GM12891 (cell line): ENCODE measurements at regions not wholly inside any gene's neighbourhood (a gene's known extent, or its start where the extent isn't known, plus 50 kb on each side); places are given as distances from the start of the nearest gene placed in this dataset.
"Not testable (repeated sequence)": the region's sequence is repeated elsewhere in the genome, so short reads cannot be mapped to it uniquely, and the experiment has no call there.

ENCODE experiments used
- DNase-seq: peaks from one replicate; pipeline ENCODE4 v3.0.0; 2011; ENCODE audit warnings: low spot score; ENCODE audit not compliant: insufficient read length
- FAIRE-seq: peaks from 2 replicates; lab custom pipeline; 2011; peaks lifted over from hg19 to GRCh38; lab: Jason Lieb, UNC
- PAX5 ChIP-seq: IDR thresholded peaks from 2 replicates; pipeline ENCODE4 v1.6.1; 2011; ENCODE audit warnings: low read length, moderate library complexity, mild to moderate bottlenecking; ENCODE audit not compliant: insufficient read depth, severe bottlenecking
- POLR2A ChIP-seq: IDR thresholded peaks from 2 replicates; pipeline ENCODE4 v1.6.1; 2011; ENCODE audit warnings: low read depth, low read length, control low read depth
- POLR2AphosphoS5 ChIP-seq: IDR thresholded peaks from 2 replicates; pipeline ENCODE4 v1.6.1; 2011; ENCODE audit warnings: low read depth, low read length, control low read depth
- POU2F2 ChIP-seq: IDR thresholded peaks from 2 replicates; pipeline ENCODE4 v1.6.1; 2011; ENCODE audit warnings: low read depth, mild to moderate bottlenecking, control low read depth, low read length, moderate library complexity
- SPI1 ChIP-seq: IDR thresholded peaks from 2 replicates; pipeline ENCODE4 v1.6.1; 2011; ENCODE audit warnings: low read depth, low read length, control low read depth
- TAF1 ChIP-seq: IDR thresholded peaks from 2 replicates; pipeline ENCODE4 v1.6.1; 2011; ENCODE audit warnings: low read depth, low read length, control low read depth

DNA sequence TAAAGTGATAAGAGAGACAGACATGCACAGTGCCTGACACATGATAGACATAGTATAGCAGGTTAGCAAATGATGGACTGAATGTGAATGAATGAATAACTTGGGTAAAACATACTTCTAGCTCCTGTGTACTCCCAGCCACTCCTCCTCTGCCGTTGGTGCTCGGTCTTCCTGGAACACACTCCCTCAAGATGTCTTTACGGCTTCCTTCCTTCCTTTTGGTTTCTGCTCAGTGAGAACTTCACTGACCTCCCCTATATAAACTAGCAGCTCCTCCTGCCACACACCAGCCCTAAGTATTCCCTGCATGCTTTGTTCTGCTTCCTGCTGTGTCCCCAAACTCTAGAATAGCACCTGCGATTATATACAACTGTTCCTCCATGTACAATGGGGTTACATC, 50.2 kb downstream of the RAD54L2 start:
- no peak for TF ChIP-seq POLR2A
- TF ChIP-seq POU2F2 = no peak
- no peak for TF ChIP-seq POLR2AphosphoS5
- TF ChIP-seq SPI1 = no peak
- TF ChIP-seq PAX5 = no peak
- TF ChIP-seq TAF1 = no peak
- no peak for FAIRE-seq
- DNase-seq = no peak

DNA sequence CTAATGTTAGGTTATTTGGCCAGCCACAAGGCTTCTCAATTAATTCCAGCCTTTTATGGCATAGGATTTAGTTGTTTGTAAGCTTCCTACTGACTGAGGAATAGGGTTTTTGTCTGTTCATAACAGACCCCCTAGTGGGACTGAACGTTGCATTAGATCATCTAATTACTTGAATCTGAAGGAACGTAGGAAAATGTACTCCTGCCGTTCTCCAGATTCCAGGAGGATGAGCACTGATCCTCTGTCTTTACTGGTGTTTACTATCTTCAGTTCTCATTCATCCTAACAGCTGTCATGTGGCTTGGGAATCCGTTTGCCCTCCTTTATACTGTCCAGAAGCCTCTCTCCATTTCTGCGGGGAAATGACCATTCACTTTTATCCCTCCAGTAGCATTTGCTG, 52.7 kb downstream of the RAD54L2 start:
- FAIRE-seq (no peak), DNase-seq (no peak)
- no peak for TF ChIP-seq TAF1
- no peak for TF ChIP-seq POLR2A
- no peak for TF ChIP-seq POLR2AphosphoS5
- TF ChIP-seq SPI1 = no peak
- no peak for TF ChIP-seq PAX5
- TF ChIP-seq POU2F2 = no peak

DNA sequence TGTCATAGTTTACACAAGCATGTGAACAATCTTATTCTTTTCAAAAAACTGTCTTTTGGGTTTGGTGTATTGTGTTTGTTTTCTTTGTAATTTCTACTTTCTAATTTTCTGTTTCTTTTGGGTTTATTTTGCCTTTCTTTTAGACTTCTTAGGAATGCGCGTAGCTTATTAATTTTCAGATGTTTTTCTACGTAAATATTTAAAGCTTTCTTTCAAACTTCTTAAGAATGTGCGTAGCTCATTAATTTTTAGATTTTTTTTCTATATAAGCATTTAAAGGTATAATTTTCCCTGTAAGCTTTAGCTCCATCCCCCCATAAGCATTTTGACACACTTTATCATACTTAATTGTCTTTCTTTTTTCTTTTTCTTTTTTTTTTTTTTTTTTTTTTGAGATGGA, 55.2 kb downstream of the RAD54L2 start:
- TF ChIP-seq POLR2A (no peak), TAF1 (no peak), POLR2AphosphoS5 (no peak), POU2F2 (no peak), SPI1 (no peak), PAX5 (no peak)
- no peak for FAIRE-seq
- DNase-seq = no peak

DNA sequence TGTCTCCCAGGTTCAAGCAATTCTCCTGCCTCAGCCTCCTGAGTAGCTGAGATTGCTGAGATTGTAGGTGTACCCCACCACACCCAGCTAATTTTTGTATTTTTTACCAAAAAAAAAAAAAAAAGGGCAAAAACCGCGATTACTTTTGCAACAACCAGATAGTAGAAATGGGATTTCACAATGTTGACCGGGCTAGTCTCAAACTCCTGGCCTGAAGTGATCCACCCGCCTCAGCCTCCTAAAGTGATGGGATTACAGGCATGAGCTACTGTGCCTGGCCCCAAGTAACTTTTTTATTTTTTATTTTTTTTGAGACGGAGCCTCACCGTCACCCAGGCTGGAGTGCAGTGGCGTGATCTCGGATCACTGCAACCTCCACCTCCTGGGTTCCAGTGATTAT, 61.1 kb downstream of the RAD54L2 start:
- DNase-seq, FAIRE-seq: not testable (repeated sequence)

DNA sequence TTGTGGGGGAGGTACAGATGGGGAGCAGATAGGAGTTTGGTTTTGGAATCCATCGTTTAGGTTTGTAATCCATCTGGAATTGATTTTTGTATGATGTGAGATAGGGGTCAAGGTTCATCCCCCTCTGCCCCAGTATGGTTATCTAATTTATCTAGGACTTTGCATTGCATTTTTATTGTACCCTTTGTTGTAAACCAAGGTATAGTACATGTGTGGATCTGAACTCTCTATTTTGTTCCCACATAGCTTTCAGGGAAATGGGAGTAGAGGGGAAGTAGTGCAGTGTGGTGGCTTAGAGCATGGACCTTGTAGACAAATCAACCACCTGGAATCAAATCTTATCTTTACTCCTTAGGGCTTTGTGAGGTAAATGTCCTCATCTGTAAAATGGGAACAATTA, 65.7 kb downstream of the RAD54L2 start:
- no peak for FAIRE-seq
- DNase-seq = no peak
- no peak for TF ChIP-seq POLR2AphosphoS5

DNA sequence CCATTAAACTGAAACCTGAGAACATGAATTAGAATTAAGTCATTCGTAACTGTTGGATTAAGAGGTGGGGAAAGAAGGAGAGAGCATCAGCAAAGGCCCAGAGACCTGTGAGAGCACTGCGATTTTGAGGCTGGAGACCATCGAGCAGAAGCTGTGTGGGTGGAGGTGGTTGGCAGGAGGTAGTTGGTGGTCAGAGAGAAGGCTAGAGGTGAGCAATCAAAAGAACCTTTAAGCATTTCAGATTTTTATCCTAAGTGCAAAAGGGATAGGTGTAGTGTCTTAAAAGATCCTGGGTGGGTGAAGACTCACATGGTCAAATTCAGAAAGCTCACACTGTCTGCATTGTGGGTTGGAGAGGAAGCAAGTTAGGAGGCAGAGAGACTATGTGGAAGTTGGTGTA, 65.1 kb upstream of the TEX264 start:
- DNase-seq = no peak

DNA sequence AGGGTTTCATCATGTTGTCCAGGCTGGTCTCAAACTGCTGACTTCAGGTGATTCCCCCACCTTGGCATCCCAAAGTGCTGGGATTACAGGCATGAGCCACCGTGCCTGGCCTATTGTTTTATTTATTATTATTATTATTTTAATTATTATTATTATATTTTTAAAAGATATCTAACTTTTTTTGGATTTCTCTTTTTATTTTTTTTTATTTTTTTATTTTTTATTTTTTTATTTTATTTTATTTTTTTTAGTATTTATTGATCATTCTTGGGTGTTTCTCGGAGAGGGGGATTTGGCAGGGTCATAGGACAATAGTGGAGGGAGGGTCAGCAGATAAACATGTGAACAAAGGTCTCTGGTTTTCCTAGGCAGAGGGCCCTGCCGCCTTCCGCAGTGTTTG, 64.2 kb upstream of the TEX264 start:
- FAIRE-seq, DNase-seq: not testable (repeated sequence)

More for the DNA sequence above, 65.1 kb upstream of the TEX264 start:
- FAIRE-seq = peak; percentile 38
- TF ChIP-seq POLR2A (no peak), POLR2AphosphoS5 (no peak), TAF1 (no peak), SPI1 (no peak), PAX5 (no peak), POU2F2 (no peak)

DNA sequence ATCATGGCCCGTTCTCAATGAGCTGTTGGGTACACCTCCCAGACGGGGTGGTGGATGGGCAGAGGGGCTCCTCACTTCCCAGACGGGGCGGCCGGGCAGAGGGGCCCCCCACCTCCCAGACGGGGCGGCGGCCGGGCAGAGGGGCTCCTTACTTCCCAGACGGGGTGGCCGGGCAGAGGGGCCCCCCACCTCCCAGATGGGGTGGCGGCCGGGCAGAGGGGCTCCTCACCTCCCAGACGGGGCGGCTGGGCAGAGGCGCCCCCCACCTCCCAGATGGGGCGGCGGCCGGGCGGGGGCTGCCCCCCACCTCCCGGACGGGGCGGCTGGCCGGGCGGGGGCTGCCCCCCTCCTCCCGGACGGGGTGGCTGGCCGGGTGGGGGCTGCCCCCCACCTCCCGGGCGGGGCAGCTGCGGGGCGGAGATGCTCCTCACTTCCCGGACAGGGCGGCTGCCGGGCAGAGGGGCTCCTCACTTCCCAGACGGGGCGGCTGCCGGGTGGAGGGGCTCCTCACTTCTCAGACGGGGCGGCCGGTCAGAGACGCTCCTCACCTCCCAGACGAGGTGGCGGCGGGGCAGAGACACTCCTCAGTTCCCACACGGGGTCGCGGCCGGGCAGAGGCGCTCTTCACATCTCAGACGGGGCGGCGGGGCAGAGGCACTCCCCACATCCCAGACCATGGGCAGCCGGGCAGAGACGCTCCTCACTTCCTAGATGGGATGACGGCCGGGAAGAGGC, 63.3 kb upstream of the TEX264 start:
- not testable (repeated sequence) for DNase-seq, FAIRE-seq

DNA sequence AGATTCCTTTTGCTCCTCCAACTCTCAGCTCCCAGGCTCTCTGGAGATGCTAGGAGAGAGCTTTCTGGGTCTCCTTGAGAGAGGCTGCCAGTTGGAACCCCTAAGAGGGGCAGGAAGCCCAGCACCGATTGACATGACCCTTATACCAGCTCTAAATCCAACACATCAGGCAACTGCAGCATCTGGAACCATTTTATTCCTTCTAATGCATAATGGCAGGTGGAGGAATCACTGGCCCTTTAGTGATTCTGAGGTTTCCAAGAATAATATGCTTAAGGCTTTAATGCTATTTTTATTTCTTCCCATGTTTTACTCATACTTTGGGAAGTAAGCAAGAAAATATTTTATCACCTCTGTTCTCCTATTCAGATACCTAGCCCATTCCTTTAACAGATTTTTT, 60.3 kb upstream of the TEX264 start:
- no peak for DNase-seq
- FAIRE-seq = no peak
- TF ChIP-seq SPI1 = no peak

DNA sequence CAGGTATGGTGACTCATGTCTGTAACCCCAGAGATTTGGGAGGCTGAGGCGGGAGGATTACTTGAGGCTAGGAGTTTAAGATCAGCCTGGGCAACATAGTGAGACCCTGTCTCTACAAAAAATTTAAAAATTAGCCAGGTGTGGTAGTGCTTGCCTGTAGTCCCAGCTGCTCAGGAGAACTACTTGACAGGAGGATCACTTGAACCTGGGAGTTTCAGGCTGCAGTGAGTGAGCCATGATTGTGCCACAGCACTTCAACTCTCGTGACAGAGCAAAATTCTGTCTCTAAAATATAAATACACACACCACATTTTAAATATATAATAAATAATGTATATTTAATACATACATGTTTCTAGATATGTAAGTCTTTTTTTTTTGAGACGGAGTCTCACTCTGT, 53.5 kb upstream of the TEX264 start:
- no peak for TF ChIP-seq PAX5
- DNase-seq (no peak), FAIRE-seq (no peak)

DNA sequence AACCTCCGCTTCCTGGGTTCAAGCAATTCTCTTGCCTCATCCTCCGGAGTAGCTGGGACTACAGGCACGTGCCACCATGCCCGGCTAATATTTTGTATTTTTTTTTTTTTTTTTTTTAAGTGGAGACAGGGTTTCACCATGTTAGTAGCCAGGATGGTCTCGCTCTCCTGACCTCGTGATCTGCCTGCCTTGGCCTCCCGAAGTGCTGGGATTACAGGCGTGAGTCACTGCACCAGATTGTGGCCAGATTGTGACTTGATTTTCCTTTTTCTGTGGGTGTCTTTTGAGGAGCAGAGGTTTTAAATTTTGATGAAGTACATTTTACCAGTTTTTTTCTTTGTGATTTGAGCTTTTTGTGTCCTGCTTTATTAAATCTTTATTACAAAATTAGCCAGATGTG, 53.0 kb upstream of the TEX264 start:
- not testable (repeated sequence) for FAIRE-seq, DNase-seq

DNA sequence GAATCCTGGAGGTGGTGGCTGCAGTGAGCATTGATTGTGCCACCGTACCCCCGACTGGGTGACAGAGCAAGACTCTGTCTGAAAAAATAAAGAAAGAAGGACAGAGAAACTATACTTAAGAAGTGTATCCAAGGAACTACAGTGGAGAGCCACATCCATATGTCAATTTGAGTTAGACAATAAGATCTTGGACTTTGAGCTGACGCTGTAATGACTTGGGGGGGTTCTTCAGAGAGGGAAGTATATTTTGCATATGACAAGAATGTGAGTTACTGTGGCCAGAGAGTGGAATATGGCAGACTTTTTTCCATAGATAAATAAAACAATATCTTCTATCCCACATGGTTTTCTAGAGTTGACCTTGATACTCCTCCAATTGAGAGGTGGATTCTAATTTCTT, 52.6 kb upstream of the TEX264 start:
- no peak for FAIRE-seq
- TF ChIP-seq TAF1 (no peak), SPI1 (no peak), PAX5 (no peak), POU2F2 (no peak), POLR2AphosphoS5 (no peak), POLR2A (no peak)
- DNase-seq = no peak
